Bronchial epithelial cell (primary cell): ENCODE measurements at regions not wholly inside any gene's neighbourhood (a gene's known extent, or its start where the extent isn't known, plus 50 kb on each side); places are given as distances from the start of the nearest gene placed in this dataset.

Source experiments
- DNase-seq: peaks from one replicate; pipeline ENCODE4 v3.0.0-alpha.2; 2010; ENCODE audit warnings: low read depth
- FAIRE-seq: peaks from 2 replicates; lab custom pipeline; 2011; peaks lifted over from hg19 to GRCh38; lab: Jason Lieb, UNC
- H3K27me3 ChIP-seq: 2 replicates; pipeline ENCODE4 v1.5.1; 2011; ENCODE audit warnings: low read length; ENCODE audit not compliant: control insufficient read depth, insufficient read depth
- H3K36me3 ChIP-seq: 2 replicates; pipeline ENCODE4 v1.5.1; 2011; ENCODE audit warnings: low read length; ENCODE audit not compliant: control insufficient read depth, insufficient read depth
- H3K4me3 ChIP-seq: 2 replicates; pipeline ENCODE4 v1.5.1; 2011; ENCODE audit warnings: mild to moderate bottlenecking, low read depth, low read length, control low read depth
- CTCF ChIP-seq: IDR thresholded peaks from 2 replicates; pipeline ENCODE4 v1.5.1; 2011; ENCODE audit warnings: mild to moderate bottlenecking, moderate library complexity, low read length, control low read depth, inconsistent platforms; ENCODE audit not compliant: insufficient read depth, severe bottlenecking

- no peak for TF ChIP-seq CTCF
- DNase-seq = peak; percentile 98
- FAIRE-seq = peak; percentile 62
- no peaks in the 10 kb centered on the region for H3K36me3 ChIP-seq
- no peak overlapping the region for H3K4me3 ChIP-seq
- no peaks in the 10 kb centered on the region for H3K27me3 ChIP-seq
Measured at GRCh38 chr2:234133004-234133403, 82.5 kb downstream of the SPP2 start.

GRCh38 chr2:234130777-234131181 is 80.3 kb downstream of the SPP2 start:
- no peak for DNase-seq
- Histone ChIP-seq H3K4me3 (no peak overlapping the region), H3K27me3 (no peaks in the 10 kb centered on the region), H3K36me3 (no peaks in the 10 kb centered on the region)
- TF ChIP-seq CTCF = no peak
- no peak for FAIRE-seq

- FAIRE-seq = no peak
- no peaks in the 10 kb centered on the region for H3K36me3 ChIP-seq
Measured at GRCh38 chr2:234128606-234129005, 78.1 kb downstream of the SPP2 start.

More at GRCh38 chr2:234128606-234129005, 78.1 kb downstream of the SPP2 start:
- Histone ChIP-seq H3K27me3 (no peaks in the 10 kb centered on the region), H3K4me3 (no peak overlapping the region)
- TF ChIP-seq CTCF = no peak
- no peak for DNase-seq
